ENCODE measurements at regions not wholly inside any gene's neighbourhood (a gene's known extent, or its start where the extent isn't known, plus 50 kb on each side); places are given as distances from the start of the nearest gene placed in this dataset.

- no peak for DNase-seq (ENCODE audit: low read depth in 2 of 2)
These were observed 78.5 kb upstream of the SPRY2 start for GRCh38 chr13:80419416-80419815.

- DNase-seq (ENCODE audit: low read depth in 2 of 2): no peak
These were observed 72.7 kb upstream of the SPRY2 start for GRCh38 chr13:80413611-80414010.

GRCh38 chr13:80408270-80408669 lies 67.3 kb upstream of the SPRY2 start:
- DNase-seq (ENCODE audit: low read depth in 2 of 2): no peak

- DNase-seq (ENCODE audit: low read depth in 2 of 2): no peak
These were observed 60.0 kb upstream of the SPRY2 start for GRCh38 chr13:80400865-80401426.

GRCh38 chr13:80400164-80400864 lies 59.4 kb upstream of the SPRY2 start:
- no peak for DNase-seq (ENCODE audit: low read depth in 2 of 2)

- DNase-seq (ENCODE audit: low read depth in 2 of 2): no peak
These were observed 58.6 kb upstream of the SPRY2 start for GRCh38 chr13:80399340-80400163.
